ENCODE measurements at regions not wholly inside any gene's neighbourhood (a gene's known extent, or its start where the extent isn't known, plus 50 kb on each side); places are given as distances from the start of the nearest gene placed in this dataset.

GRCh38 chr2:150640039-150640438, 152.6 kb upstream of the RND3 start:
- DNase-seq = no peak

DNA sequence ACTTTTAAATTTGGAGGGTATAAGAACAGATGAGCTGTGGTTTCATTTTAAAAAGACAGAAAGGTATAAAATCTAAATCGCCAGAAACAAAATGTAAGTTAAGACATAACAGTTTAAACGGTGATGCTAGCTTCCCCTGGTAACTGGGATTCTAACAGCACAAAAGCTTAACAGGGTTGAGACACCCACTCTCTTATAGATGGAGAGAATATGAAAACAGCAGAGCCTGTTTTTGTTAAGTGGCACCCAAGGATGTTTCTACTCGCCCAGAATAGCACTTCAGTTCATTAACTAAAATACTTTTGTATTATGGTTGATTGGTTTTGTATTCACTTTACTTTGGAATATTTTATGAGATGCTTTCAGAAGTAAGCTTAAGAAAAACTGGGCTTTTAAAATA, 151.9 kb upstream of the RND3 start:
- DNase-seq = no peak

DNA sequence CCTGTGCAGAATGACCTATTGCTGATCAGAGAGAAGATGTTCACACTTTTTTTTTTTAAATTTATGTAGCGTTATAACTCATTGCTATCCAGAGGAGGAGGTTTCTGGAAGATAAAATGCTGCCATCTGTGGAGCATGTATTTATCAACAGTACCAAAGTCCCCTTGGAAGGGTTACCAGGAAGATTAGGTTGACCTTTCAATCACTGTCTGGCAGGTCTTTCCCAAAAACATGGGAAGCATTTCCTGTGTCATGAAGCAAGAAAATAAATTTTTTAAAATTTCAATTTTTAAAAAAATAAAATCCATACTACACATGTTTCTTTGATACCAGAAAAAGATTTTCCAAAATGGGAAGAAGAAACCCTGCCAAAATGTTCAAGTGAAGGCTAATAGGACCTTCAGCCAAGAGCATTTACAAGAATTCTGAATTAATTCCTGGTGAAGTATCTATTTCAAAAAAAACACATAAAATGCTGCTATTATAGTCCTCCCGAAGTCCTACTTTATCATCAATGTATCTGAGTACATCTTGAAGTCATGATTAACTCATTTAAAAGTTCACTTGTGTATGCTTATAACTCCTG, 143.9 kb upstream of the RND3 start:
- DNase-seq = no peak

GRCh38 chr2:150630587-150631235, 143.2 kb upstream of the RND3 start:
- no peak for DNase-seq

DNA sequence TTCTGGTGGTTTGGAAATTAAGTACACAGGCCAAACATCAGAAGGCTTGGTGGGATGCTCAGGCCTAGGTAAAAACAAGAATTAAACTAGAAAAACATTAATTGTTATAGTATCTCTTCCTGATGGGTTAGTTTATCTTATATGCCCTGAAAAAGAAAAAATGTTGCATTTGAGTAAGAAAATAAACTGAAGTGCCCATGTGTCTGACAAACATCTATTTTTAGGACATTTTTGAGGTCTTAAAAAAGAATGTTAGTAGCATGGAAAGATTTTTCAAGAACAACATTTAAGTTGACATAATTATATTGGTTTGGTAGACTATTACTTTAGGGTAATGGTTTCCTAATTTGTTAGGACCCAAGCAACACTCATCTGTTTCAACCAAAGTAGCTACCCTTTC, 140.1 kb upstream of the RND3 start:
- DNase-seq = no peak

DNA sequence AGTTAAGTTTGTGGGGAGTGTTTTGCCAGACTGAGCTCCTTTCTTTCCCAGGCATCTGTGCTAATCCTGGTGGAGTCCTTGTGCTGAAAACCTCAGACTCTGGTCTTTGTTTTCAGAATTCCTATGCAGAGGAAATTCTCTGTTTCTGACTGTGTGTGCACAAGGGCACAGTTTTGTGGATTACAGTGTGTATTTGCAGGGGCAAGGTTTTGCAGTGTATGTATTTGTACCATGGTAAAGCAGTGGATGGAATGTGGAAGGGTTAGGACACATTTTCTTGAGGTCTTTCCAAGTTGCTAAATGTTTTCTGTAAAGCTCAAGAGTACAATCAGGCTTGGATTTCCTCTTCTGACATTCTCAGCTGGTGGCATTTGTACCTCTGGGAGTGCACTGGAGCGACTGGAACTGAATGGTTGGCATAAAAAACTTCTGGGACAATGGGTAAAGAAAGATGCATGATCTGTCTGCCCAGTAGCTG, 139.5 kb upstream of the RND3 start:
- no peak for DNase-seq

DNA sequence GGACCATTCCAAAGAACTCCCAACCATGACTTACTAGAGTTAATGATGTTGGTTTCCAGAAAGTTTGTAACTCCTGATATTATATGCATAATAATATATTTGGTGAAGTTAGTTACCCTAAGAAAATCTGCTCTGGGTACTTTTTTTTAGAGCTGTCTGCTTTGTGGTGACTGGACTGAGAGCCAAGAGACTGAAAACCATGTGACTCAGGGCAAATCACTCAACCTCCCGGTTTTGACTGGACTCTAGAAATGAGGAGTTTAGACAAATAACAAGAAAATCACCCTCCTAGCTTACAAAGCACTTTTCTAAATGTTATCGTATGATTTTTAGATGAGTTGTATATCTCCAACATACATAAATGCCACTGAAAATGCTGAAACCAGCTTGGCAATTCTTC, 138.3 kb upstream of the RND3 start:
- DNase-seq = no peak

DNA sequence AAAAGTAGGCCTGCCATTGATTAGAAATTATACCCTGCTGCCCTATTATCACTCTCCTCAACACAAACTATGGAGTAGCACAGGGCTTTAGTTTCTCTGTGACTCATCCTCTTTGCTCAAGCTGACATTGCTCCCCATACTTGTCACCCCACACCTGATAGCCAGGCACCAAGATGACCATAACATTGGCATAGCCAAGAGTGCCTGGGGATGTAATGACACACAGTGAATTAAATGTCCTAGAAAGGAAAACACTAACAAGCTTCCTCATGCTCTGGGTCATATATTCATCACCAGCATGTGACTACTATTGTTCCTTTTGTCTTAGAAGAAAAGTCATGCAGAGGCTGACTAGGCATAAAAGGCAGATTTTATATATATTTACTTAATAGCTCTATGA, 137.8 kb upstream of the RND3 start:
- no peak for DNase-seq

DNA sequence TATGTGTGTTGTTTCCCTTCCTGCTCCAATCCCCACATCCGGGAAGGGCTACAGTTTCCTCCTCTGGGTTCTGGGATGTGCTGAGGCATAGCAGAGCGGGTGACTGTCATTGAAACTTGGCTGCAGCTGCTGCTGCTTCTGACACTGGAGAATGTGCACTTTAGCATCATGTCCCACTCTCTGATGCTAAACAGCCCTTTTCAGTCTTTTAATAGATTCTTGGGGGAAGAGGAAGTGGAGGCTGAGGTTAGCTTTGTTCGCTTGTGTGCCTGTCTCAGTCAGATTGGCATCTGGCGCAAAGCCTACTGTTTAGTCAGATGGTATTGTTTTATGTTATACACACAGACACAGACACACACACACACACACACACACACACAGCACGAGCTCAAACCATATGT, 136.5 kb upstream of the RND3 start:
- no peak for DNase-seq

DNA sequence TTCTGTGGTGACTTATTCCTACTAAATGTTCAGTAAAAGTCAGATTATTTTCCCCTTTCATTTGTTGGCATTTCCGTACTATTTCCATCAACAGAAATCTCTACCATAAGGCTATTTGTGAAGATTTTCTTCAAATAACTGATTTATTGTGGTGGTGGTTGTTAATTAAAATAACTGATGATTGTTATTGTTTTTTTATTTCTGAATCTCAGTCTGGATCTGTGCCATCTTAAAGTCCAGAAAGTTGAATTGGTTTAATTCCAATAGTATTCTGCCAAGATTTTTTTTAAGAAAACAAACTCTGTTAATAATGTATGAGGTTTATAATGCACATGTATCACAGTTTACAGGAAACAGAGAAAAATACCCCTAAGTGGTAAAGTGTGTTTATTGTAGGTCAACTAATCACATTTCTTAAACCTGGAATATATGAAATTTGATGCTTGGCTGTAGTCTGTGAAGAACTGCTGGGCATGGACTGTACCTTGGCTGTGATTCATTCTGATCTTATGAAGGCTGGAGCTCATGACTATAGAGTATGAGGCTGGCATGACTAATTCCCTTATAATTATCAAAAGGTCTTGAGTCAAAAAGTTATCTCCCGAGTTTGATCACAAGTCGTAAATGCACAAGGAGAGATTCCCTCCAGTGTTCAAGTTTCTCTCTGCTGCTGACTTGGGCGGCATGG, 134.2 kb upstream of the RND3 start:
- no peak for DNase-seq

DNA sequence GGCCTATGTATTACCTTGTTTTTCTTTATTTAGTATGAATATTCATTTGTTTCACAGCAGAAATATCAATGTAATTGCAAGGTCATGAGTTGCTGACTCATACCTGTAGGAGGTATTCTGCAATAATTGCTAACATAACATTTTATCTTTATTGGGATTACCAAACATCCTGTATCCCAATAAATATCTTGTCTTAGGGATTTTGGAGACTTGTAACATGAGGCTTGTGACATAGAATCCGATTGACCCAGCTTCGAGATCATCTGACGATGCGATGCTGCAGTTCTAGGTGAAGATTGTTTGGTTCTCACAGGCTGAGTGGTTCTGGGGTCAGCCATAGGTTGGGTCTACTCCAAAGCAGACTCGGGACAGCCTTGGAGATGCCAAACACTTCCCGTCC, 133.4 kb upstream of the RND3 start:
- DNase-seq = no peak

DNA sequence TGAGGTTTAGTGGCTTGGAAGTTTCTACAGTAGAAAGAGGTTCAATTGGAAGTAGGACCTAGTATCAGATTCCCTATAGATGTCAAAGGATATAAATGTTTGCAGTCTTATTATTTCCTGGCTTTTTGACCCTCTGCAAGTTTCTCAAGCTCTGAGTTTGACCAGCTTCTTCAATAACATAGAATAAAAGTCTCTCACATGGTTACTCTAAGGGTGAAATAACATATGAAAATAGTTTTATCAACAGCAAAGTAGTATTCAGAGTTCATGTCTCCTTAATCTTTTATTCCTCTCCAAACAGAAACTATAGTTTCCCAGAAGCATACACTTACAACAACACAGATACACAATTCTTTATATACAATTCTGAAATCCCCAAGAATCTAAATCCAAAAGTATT, 132.9 kb upstream of the RND3 start:
- DNase-seq = no peak

GRCh38 chr2:150619607-150620330, 132.3 kb upstream of the RND3 start:
- no peak for DNase-seq

DNA sequence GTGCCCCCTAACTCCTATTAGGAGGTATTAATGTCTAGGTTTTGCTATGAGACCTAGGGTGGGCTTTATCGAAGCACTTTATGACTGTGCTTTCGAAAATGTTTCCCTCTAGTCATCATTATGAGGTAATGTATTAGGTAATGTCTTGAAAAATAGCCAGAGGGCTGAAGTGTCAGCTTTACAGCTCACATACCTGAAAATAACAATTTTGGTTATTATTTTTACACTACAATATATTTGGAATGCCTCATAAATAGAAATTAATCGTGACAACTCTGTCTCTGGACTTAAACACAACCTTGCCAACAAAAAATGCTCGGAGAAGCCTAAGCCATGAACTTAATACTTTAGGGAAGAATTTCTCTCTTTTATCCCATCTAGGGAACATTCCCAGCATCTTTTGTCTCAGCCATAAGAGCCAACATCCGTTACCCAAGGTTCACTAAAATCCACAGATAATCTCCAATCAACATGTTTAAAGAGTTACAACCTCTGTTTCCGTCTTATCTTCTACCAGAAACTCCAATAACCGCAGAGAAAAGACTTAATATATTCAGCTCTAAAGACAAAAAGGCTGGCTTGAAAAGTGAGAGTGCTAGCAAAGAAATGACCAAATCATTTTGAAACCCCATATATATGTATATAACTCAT, 130.9 kb upstream of the RND3 start:
- no peak for DNase-seq

GRCh38 chr2:150617351-150617978, 130.0 kb upstream of the RND3 start:
- DNase-seq = no peak

DNA sequence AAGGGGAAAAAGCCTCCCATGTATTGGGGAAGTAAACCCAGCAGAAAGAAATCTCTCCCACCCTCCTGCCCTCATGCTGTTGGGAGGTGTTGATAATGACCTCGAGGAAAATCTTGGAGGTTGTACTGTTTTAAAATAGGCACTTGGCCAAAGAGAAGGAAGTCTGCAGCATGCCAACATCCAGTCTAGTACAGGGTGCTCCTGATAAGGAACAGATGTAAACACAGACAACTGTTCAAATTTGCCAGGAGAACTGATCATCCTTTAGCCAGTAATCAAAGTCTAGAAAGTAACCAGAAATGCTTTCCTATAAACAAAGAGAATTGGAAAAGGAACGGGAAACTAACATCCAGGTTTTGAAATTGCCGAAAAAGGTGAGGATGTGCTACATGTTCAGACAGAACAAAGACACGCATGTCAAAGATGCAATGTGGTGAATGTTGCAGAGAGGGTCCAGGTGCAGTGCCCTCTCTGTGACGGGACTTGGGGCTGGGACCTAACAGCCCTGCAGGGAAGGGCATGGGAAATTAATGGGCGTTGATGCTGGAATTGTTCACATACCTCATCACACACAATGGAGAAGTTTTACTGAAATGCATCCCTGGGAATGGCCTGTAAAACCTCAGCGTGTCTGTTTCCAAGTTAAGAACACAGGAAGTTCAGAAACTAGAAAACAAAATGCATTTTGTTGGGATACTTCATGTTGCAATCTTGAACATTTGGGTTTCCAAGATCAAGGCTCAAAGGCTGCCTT, 125.7 kb upstream of the RND3 start:
- no peak for DNase-seq

DNA sequence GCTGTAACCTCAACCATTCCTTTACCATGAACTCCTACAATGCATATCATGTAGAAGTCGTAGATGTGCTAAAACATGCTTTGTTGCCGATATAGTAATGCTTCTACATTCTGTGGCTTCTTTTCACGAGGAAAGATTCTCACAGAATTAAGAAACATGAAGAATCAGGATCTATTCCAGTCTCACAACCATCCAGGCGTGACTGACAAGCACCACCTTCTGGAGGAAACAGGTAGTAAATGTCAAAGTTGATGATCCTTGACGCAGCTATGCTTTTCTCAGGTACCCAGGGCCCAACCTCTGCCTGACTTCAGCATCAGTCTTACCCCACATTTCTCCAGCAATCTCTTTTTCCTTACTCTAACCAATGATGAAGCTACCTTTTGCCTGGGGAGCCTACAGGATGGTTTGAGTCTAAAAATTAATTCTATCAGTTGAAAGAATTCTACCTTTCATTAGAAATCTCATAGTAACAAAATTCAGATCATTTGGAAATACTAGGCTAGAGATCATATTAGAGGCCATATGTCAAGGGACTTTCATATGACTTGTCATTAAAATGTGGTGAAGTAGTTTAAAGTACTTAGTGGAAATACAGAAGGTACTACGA, 123.3 kb upstream of the RND3 start:
- peak; percentile 30 for DNase-seq

DNA sequence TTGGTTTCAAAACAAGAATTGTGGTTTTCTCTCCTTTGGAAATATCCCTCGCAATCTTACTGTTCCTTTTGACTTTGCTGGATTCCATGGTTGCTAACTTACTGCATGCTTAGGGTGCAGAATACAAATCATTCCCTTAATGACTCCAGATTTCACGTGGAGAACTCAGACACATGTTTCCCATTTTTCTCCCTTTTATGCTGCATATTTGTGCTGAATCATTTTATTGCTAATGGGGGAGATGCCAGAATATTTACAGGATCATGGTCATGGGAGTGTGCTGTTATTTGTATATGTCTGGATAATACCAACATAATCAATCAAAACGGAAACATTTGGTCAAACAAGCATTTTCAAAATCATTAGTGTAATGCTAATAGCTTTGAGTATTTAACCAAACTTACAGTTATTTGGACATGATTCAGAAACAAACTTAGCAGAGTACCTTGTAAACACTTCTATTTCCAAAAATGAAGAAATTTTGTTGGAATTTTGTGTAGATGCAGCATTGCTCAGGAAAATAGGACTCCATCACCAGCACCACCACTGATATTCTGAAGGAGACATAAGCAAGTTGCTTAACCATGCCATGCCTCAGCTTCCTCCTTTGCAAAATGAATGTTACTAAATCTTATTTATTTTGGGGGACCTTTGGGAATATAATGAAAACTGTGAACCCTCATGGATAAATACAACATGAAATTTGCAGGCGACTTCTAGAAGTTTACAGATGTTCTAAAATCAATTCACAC, 122.5 kb upstream of the RND3 start:
- no peak for DNase-seq

- no peak for DNase-seq
These were observed 120.9 kb upstream of the RND3 start for GRCh38 chr2:150608341-150608740.

GRCh38 chr2:150607390-150607811, 119.9 kb upstream of the RND3 start:
- no peak for DNase-seq
